CD4-positive, alpha-beta T cell treated with Interferon alpha-2 for 1 hour (primary cell): ENCODE measurements at regions not wholly inside any gene's neighbourhood (a gene's known extent, or its start where the extent isn't known, plus 50 kb on each side); places are given as distances from the start of the nearest gene placed in this dataset.
"Not testable (repeated sequence)": the region's sequence is repeated elsewhere in the genome, so short reads cannot be mapped to it uniquely, and the experiment has no call there.

ENCODE experiments used
- DNase-seq, 2 donors: peaks; one replicate each; pipeline ENCODE4 v3.0.0-alpha.2; 2020 to 2022

GRCh38 chr10:86579883-86580520, 58.4 kb upstream of the WAPL start:
- no peak for DNase-seq

- peak in 1 of 2 donors; percentile 8 for DNase-seq
Observed at GRCh38 chr10:86580521-86580891, 58.9 kb upstream of the WAPL start.

- no peak for DNase-seq
Observed at GRCh38 chr10:86583983-86584382, 62.4 kb upstream of the WAPL start.

- peak; percentile 69 to 79 for DNase-seq
Observed at GRCh38 chr10:86585037-86585929, 63.7 kb upstream of the WAPL start.

GRCh38 chr10:86586516-86586915, 64.9 kb upstream of the WAPL start:
- no peak for DNase-seq

- DNase-seq: not testable (repeated sequence)
Observed at GRCh38 chr10:86588781-86589180, 65.6 kb upstream of the OPN4 start.

- DNase-seq: no peak
Observed at GRCh38 chr10:86591436-86591835, 62.9 kb upstream of the OPN4 start.

GRCh38 chr10:86592413-86592812, 61.9 kb upstream of the OPN4 start:
- no peak for DNase-seq

GRCh38 chr10:86594535-86594934, 59.8 kb upstream of the OPN4 start:
- no peak for DNase-seq

- DNase-seq: no peak
Observed at GRCh38 chr10:86595496-86595895, 58.9 kb upstream of the OPN4 start.

- DNase-seq: no peak
Observed at GRCh38 chr10:86596266-86596665, 58.1 kb upstream of the OPN4 start.

GRCh38 chr10:86597306-86597705, 57.0 kb upstream of the OPN4 start:
- DNase-seq: no peak

- no peak for DNase-seq
Observed at GRCh38 chr10:86598151-86598550, 56.2 kb upstream of the OPN4 start.

- DNase-seq: no peak
Observed at GRCh38 chr10:86599041-86599440, 55.3 kb upstream of the OPN4 start.

GRCh38 chr10:86599729-86600128, 54.6 kb upstream of the OPN4 start:
- no peak for DNase-seq

- DNase-seq: no peak
Observed at GRCh38 chr10:86600296-86600695, 54.1 kb upstream of the OPN4 start.

GRCh38 chr10:86601956-86602602, 52.3 kb upstream of the OPN4 start:
- no peak for DNase-seq

- no peak for DNase-seq
Observed at GRCh38 chr10:86603256-86603655, 51.1 kb upstream of the OPN4 start.
